Mucosa of descending colon (tissue), 3 donors: ENCODE measurements at regions not wholly inside any gene's neighbourhood (a gene's known extent, or its start where the extent isn't known, plus 50 kb on each side); places are given as distances from the start of the nearest gene placed in this dataset.

Source experiments
- ATAC-seq: fragments of 200-7000 bp; cut with Tn5 transposase; one replicate; pipeline ENCODE4 v1.9.1; 2020; ENCODE audit warnings: mild to moderate bottlenecking, moderate library complexity
- DNase-seq, 3 donors: peaks; one replicate each; pipeline ENCODE4 v3.0.0-alpha.2; 2020
- H3K36me3 ChIP-seq: fragments of 200-600 bp; one replicate; pipeline ENCODE4 v1.8.0; 2021; ENCODE audit warnings: low read depth, mild to moderate bottlenecking
- H3K4me1 ChIP-seq: fragments of 200-600 bp; one replicate; pipeline ENCODE4 v1.8.0; 2021; ENCODE audit warnings: low read depth, mild to moderate bottlenecking
- H3K4me3 ChIP-seq: fragments of 200-600 bp; one replicate; pipeline ENCODE4 v1.8.0; 2021; ENCODE audit warnings: mild to moderate bottlenecking
- H3K9me3 ChIP-seq: fragments of 200-600 bp; one replicate; pipeline ENCODE4 v1.8.0; 2021; ENCODE audit warnings: mild to moderate bottlenecking
- intact Hi-C, 2 donors: fragments of 100-400 bp; cut with DNase I in 1 of 2; cut with micrococcal nuclease in 1 of 2; formaldehyde crosslinking; loops; one replicate each; pipeline versions ENCODE4 v1.11.0 to v1.11.1; 2022; cut with DNase I, micrococcal nuclease
- TF ChIP-seq, protein P1 (sequence below): fragments of 200-600 bp; IDR thresholded peaks from one replicate; pipeline ENCODE4 v1.8.0; 2022; ENCODE audit warnings: antibody characterized with exemption, mild to moderate bottlenecking
- donor health status: DM: no; HTN: no; CAD: no; lungs with moderate emphysema.
- donor health status: DM: no; HTN: no; CAD: no.
- donor health status: DM: no; HTN: yes; CAD: no.

GRCh38 chr4:19293781-19294180 lies 957.9 kb upstream of the SLIT2 start:
- ATAC-seq, result no peak
- H3K36me3 ChIP-seq, result no peaks in the 10 kb centered on the region
- intact Hi-C loops, result no loop called here
- no peak for DNase-seq
- peaks cover 15% of the 10 kb centered on the region for H3K9me3 ChIP-seq
- TF ChIP-seq, protein P1, sequence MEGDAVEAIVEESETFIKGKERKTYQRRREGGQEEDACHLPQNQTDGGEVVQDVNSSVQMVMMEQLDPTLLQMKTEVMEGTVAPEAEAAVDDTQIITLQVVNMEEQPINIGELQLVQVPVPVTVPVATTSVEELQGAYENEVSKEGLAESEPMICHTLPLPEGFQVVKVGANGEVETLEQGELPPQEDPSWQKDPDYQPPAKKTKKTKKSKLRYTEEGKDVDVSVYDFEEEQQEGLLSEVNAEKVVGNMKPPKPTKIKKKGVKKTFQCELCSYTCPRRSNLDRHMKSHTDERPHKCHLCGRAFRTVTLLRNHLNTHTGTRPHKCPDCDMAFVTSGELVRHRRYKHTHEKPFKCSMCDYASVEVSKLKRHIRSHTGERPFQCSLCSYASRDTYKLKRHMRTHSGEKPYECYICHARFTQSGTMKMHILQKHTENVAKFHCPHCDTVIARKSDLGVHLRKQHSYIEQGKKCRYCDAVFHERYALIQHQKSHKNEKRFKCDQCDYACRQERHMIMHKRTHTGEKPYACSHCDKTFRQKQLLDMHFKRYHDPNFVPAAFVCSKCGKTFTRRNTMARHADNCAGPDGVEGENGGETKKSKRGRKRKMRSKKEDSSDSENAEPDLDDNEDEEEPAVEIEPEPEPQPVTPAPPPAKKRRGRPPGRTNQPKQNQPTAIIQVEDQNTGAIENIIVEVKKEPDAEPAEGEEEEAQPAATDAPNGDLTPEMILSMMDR, result no peak
- H3K4me3 ChIP-seq, result no peak overlapping the region
- H3K4me1 ChIP-seq, result no peaks in the 10 kb centered on the region

- peaks cover 18% of the 10 kb centered on the region for H3K9me3 ChIP-seq
- no peaks in the 10 kb centered on the region for H3K36me3 ChIP-seq
- ATAC-seq (no peak), DNase-seq (no peak)
- intact Hi-C loops, result no loop called here
- TF ChIP-seq, protein P1, result no peak
- H3K4me3 ChIP-seq, result no peak overlapping the region
- H3K4me1 ChIP-seq, result no peaks in the 10 kb centered on the region
Observed at GRCh38 chr4:19293080-19293479, 958.6 kb upstream of the SLIT2 start.

DNA sequence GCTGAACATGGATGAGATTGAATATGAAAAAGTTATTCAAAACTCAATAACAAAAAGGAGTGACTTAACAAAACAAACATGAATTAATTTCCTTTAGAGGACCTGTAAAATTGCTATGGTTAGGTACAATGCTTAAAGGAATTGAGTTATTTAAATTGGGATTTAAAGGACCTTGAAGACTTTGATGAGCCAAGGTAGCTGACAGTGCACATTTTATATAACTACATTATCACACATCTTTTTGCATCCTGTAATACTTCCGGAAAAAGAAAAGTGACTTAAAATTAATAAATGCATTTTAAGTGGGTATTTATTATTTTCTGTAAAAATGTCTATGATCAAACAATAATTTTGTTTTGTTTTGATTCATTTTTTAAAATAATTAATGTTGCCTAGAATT lies 964.8 kb upstream of the SLIT2 start:
- ATAC-seq, result no peak

GRCh38 chr4:19285146-19285545 lies 966.6 kb upstream of the SLIT2 start:
- ATAC-seq (no peak), DNase-seq (no peak)
- intact Hi-C loops, result no loop called here
- H3K4me1 ChIP-seq, result no peaks in the 10 kb centered on the region
- H3K36me3 ChIP-seq, result no peaks in the 10 kb centered on the region
- TF ChIP-seq, protein P1, result no peak
- peaks cover 12% of the 10 kb centered on the region for H3K9me3 ChIP-seq
- no peak overlapping the region for H3K4me3 ChIP-seq

More for the DNA sequence above, 964.8 kb upstream of the SLIT2 start:
- Histone ChIP-seq H3K36me3 (no peaks in the 10 kb centered on the region), H3K9me3 (peaks cover 5% of the 10 kb centered on the region), H3K4me1 (no peaks in the 10 kb centered on the region), H3K4me3 (no peak overlapping the region)
- intact Hi-C loops, result no loop called here
- TF ChIP-seq, protein P1, result no peak
- DNase-seq, result no peak

DNA sequence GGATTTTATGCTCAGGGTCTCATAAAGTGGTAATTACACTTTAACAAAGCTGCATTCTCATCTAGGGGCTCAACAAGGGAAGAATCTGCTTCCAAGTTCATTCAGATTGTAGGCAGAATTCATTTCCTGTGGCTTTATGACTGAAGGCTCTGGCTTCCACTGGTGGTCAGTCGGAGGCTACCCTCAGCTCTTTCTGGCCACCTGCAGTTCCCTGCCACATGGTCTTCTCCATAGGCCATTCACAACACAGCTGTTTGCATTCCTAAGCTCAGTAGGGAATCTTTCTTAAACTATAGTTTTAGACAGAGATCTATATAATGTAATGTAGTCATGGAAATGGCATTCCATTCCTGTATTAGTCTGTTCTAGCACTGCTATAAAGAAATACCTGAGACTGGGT lies 973.0 kb upstream of the SLIT2 start:
- intact Hi-C loops, result no loop called here
- H3K9me3 ChIP-seq, result peaks cover 10% of the 10 kb centered on the region
- H3K36me3 ChIP-seq, result no peaks in the 10 kb centered on the region
- ATAC-seq, result no peak
- TF ChIP-seq, protein P1, result no peak
- H3K4me1 ChIP-seq, result no peaks in the 10 kb centered on the region
- H3K4me3 ChIP-seq, result no peak overlapping the region
- no peak for DNase-seq

DNA sequence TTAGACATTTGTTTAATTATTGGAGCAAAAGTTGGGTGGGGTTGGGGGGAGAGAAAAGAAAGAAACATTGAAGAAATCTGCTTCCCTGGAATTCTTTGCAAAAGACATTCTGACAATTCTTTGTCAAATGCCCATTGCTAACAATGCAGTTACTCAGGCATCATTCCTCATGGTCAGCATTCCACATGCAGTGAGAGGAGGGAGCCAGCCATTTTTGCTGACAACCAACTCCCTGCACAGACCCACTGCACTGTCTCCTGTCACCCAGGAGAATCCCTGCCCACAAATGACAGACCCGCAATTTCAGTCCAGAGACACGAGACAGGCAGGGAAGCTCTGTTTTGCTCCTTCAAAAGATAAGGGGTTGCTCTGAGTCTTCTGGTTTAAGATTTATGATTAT lies 985.1 kb upstream of the SLIT2 start:
- intact Hi-C loops, result no loop called here
- no peaks in the 10 kb centered on the region for H3K9me3 ChIP-seq

More for the DNA sequence above, 985.1 kb upstream of the SLIT2 start:
- no peak for ATAC-seq
- DNase-seq, result no peak
- TF ChIP-seq, protein P1, result no peak
- Histone ChIP-seq H3K4me3 (no peak overlapping the region), H3K36me3 (no peaks in the 10 kb centered on the region), H3K4me1 (no peaks in the 10 kb centered on the region)
